HG02973 (cell line): ENCODE measurements at regions not wholly inside any gene's neighbourhood (a gene's known extent, or its start where the extent isn't known, plus 50 kb on each side); places are given as distances from the start of the nearest gene placed in this dataset.

ENCODE experiments used
- ATAC-seq: cut with Tn5 transposase; IDR thresholded peaks from one replicate; pipeline ENCODE4 v1.9.1; 2021; ENCODE audit warnings: moderate library complexity; ENCODE audit not compliant: unreplicated experiment

- no peak for ATAC-seq
Measured at GRCh38 chr3:90011131-90011530, 903.7 kb downstream of the EPHA3 start.

- ATAC-seq, result no peak
Measured at GRCh38 chr3:90011596-90011995, 904.2 kb downstream of the EPHA3 start.

DNA sequence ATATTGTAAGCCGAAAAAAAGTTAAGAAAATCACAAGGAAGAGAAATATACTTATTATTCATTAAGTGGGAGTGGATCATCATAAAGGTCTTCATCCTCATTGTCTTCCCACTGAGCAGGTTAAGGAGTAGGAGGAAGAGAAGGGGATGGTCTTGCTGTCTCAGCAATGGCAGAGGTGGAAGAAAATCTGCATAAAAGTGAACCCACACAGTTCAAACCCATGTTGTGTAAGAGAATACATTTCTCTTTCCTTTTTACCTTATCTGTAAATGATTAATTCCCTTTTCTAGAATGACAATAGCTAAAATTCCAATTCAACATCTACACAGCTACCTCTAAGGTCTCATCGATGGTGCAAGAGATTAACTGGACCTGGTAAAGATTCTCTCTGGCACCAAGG, 904.6 kb downstream of the EPHA3 start:
- no peak for ATAC-seq

GRCh38 chr3:90015688-90016356, 908.4 kb downstream of the EPHA3 start:
- ATAC-seq, result no peak

DNA sequence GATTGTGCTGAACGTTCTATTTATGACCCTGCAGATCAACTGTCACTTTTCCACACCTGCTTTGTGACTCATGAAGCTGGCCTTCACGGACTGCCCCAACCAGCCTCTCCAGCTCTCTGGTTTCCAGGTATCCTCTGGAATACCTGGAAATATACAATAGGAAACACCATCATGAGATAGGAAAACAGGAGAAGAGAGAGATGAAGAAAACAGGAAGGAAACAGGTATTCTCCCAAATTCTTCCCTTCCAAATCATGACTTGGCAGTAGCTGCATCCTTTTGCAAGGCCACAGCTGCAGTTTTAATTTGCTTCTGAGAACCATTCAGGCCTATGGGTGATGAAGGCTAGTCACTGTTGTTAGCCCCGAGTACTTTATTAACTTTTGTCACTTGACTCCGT, 909.1 kb downstream of the EPHA3 start:
- ATAC-seq, result no peak

DNA sequence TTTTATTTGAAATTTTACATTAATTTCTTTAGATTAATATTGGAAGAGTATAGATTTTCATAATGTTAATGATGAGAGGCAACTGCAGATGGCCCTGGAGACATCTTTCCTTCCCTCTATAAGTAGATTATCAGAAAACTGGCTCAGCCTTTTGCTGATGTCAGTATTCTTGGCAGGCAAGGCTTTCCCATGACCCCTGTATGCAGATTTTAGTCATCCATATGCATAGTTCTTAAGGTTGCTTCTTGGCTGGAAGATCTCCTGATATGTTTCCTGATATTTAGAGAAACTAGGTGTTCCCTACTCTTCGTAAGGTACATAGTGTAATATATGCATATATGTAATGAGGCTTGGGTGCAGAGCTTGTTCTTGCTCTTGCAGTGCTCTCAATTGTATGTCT, 911.4 kb downstream of the EPHA3 start:
- no peak for ATAC-seq

GRCh38 chr3:90025019-90025418, 917.6 kb downstream of the EPHA3 start:
- ATAC-seq, result no peak

DNA sequence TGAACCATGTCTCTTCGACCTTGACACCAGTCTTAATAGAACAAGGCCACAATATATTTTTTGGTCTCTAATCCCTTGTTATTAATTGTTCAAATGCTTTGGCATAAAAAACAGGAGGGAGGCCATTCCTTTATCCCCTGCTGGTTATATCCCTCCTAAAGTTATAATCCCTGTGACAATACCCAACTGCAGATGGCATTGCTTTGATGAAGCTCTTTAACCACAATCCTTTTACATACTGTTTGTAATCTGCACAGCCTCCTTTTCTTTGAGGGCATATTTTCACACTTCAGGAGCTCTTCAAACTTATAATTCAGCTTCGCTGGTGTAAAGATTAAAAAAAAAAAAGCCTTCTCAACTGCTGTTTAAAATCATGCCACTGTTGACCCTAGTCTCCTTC, 919.0 kb downstream of the EPHA3 start:
- ATAC-seq, result no peak

GRCh38 chr3:90031121-90031520, 923.7 kb downstream of the EPHA3 start:
- no peak for ATAC-seq

DNA sequence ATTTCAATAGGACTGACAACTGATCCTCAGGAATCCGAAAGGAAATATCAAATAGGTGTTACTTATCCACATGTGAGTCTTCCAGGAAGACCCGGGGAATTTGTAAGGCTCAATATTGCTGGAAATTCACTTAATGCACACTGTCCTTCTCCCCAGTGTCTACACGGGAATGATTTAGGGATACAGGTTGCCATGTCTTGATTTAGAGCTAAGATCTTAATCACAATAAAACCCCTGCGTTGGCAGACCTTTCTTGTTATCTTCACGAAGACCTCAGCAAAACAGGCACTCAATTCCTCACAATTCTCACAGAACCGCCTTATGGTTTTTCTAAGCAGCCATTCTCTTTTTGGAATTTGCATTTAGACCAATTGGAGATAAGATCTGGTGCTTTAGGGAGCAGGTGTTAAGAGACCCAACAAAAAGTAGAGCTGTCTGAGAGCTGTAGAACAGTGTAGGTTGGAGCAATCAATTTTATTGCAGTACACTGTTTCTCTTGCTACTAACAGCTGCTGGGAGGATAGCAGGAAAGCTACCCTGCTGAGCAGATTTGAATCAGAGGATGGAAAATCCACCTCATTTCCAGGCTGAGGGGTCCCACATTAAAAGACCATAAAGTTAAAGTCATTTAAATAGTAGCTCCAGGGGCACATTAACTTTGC, 925.7 kb downstream of the EPHA3 start:
- no peak for ATAC-seq

GRCh38 chr3:90034038-90034437, 926.6 kb downstream of the EPHA3 start:
- ATAC-seq, result no peak

DNA sequence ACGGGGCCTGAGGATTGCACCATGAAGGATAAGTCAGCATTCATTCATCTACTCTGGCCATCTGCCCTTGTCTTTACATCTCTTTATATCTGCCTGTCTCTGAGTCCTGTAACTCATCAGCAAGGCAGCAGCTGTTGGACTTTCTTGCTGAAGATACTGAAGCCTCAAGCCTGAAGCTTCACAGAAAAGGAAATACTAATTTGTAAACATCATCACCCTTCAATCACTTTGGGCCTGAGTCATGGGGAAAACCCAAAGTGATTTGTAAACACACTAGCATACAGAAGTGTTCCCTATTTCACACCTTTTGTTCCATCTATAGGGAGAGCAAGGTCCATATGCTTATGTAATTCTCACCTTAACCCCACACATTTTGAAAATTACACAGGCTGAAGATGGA, 928.2 kb downstream of the EPHA3 start:
- ATAC-seq, result no peak

- no peak for ATAC-seq
Measured at GRCh38 chr3:90036939-90037469, 929.6 kb downstream of the EPHA3 start.

DNA sequence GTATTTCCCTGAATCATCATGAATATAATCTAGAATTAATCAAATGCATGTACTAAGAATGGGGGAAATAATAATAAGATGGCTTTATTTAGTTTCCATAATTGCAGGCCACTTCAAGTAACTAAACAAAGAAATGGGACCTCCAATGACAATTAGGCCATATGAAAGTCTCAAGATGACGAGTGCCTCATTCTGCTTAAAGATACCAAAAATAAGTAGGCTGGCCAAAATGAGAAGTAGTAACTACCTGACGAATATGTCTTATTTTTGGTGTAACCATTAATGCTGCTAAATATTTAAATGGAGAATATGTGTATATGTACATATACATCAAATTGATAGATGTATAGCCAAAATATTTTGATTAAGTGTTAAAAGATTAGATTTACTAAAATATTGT, 932.6 kb downstream of the EPHA3 start:
- ATAC-seq, result no peak

DNA sequence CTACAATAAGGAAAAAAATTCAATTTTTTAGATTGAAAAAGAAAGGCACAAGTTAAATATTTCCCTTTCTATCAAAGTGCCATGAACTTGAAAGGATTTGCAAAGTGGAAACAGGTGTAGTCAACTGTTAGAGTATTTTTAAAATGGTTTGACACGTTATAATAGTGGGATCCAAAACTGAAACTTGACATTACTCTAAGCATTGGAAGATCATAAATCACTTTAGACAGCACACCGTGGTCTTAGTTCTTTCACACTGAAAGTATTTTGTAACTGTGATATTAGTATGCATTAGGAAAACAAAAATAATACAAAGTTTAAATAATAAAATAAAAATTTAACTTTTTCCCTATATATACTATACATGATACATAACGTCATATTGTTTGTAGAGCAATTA, 933.1 kb downstream of the EPHA3 start:
- no peak for ATAC-seq

DNA sequence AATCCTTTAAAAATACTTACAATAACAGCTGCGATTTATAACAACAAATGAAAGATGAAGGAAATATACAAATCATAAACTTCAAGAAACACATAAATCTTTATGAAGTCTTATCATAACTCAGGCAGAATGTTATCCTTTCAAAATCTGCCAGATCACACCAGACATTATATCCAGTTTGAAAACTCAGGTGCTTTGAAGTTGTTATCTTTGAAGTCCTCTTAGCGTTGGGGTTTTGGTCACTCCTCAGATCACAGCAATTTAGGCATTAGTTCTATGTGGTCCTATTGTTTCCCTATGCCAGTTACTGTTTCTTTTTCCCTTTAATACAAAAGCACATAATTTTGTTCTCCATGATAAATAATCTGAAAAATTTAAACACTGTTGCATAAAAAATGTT, 934.6 kb downstream of the EPHA3 start:
- no peak for ATAC-seq

DNA sequence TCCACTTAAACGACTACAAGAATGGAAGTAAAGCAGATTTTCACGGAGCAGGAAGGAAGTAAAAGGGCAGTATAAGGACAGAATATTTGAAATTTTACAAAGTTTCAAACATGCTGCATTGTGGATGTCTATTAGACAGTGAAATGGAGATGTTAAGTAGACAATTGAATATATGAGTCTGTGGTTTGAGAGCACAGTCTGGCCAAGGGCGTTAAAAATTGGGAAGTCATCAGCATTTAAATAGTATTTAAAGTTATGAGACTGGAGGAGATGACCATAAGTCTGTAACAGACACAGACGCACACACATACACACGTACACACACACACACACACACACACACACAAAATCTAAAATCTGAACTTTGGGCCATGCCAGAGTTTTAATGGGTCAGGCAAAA, 935.9 kb downstream of the EPHA3 start:
- ATAC-seq, result no peak

DNA sequence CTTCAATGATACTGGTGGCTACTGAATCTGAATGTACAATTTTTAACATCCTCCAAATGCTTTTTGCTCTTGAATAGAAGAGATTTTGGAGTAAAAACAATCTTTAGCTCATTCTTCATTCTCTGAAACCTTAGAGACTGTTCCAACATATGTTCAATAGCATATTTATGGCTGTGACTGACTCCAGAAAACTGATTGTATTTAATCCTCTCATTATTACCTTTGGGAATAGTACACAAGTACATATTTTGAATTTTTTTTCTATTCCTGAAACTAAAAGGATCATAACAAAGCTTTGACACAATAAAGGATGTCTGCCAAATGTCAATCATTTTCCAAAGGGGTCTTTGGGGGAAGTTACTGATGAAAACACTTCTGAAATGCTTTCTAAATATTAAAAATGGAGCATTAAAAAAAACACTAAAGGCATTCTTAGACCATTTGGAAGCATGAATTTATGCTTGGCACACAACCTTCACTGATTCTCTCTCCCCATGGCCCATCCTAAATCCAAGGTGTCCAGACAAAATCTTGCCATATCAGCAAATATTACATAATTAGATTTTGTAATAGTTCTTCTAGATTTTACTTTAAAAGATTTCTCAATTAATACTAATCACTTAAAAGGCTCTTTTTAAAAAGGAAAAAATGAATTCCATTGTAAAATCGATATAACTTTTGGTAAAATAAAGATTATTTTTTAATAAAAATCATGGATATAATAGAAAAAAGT, 936.8 kb downstream of the EPHA3 start:
- no peak for ATAC-seq

GRCh38 chr3:90052425-90052950, 945.1 kb downstream of the EPHA3 start:
- ATAC-seq, result no peak

GRCh38 chr3:90054311-90054710, 946.9 kb downstream of the EPHA3 start:
- no peak for ATAC-seq

GRCh38 chr3:90055666-90056065, 948.2 kb downstream of the EPHA3 start:
- no peak for ATAC-seq
